Epithelial cell of esophagus (primary cell): ENCODE measurements at regions not wholly inside any gene's neighbourhood (a gene's known extent, or its start where the extent isn't known, plus 50 kb on each side); places are given as distances from the start of the nearest gene placed in this dataset.

ENCODE experiments used
- DNase-seq: peaks from one replicate; pipeline ENCODE4 v3.0.0; 2010; ENCODE audit warnings: low read depth
- H3K4me3 ChIP-seq: 2 replicates; pipeline ENCODE4 v1.5.1; 2011; ENCODE audit warnings: mild to moderate bottlenecking, low read length, control low read depth
- CTCF ChIP-seq: IDR thresholded peaks from 2 replicates; pipeline ENCODE4 v1.5.1; 2011; ENCODE audit warnings: low read depth, mild to moderate bottlenecking, low read length, control low read depth, inconsistent platforms; ENCODE audit not compliant: insufficient read depth; ENCODE audit errors: missing control alignments

DNA sequence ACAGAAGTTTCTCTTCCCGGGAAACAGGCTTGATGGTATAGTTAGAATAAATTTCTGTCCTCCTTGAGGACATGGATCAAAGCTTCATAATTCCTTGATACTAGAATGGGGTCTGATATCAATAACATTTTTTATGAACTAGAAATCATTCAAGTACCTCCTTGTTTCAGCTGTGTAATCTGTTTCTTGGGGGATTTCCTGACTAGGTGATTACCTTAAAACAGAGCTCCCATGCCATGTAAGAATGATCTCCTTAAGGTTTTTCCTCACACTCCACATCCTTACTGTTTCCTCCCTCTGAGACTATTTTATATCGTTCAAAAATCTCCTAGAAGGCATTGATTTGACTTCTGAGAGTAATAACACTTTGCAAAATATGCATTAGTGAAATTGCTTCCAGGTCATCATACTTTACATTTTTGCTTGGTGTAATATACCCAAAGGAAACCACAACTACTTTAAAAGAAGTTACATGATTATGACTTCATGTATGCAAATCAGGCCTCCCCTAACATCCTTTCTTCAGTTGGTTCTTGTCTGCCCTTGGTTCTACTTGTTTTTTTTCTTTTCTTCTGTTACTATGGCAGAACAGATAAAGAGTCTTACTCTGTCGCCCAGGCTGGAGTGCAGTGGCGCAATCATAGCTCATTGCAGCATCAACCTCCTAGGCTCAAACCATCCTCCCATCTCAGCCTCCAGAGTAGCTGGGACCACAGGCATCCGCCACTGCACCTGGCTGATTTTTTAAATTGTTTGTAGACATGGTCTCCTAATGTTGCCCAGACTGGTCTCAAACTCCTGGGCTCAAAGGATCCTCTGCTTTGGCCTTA, 388.8 kb downstream of the ZFHX3 start:
- H3K4me3 ChIP-seq, result no peak overlapping the region
- TF ChIP-seq CTCF, result no peak
- no peak for DNase-seq

DNA sequence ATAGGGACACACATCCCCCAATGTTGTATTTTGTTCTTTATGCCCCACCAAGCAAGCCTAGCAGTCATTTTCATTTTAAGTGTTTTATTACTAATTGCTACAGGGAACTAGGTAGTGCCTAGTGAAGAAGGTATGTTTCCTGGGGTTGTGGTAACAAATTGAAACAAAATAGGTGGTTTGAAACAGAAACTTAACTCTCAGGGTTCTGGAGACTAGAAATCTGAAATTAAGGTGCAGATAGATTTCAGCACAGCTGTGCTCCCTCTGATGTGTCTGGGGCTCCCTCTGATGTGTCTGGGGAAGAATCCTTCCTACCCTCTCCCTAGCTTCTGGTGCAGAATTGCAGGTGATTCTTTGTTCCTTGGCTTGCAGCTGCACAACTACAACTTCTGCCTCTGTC, 390.1 kb downstream of the ZFHX3 start:
- TF ChIP-seq CTCF, result no peak

GRCh38 chr16:72657164-72657563, 390.8 kb downstream of the ZFHX3 start:
- no peak overlapping the region for H3K4me3 ChIP-seq
- DNase-seq, result no peak
- no peak for TF ChIP-seq CTCF

More for the DNA sequence above, 390.1 kb downstream of the ZFHX3 start:
- DNase-seq, result no peak
- H3K4me3 ChIP-seq, result no peak overlapping the region

GRCh38 chr16:72654535-72654934, 393.4 kb downstream of the ZFHX3 start:
- no peak overlapping the region for H3K4me3 ChIP-seq
- no peak for TF ChIP-seq CTCF
- no peak for DNase-seq

- no peak for DNase-seq
- no peak for TF ChIP-seq CTCF
- no peak overlapping the region for H3K4me3 ChIP-seq
Observed at GRCh38 chr16:72649254-72649944, 398.5 kb downstream of the ZFHX3 start.

DNA sequence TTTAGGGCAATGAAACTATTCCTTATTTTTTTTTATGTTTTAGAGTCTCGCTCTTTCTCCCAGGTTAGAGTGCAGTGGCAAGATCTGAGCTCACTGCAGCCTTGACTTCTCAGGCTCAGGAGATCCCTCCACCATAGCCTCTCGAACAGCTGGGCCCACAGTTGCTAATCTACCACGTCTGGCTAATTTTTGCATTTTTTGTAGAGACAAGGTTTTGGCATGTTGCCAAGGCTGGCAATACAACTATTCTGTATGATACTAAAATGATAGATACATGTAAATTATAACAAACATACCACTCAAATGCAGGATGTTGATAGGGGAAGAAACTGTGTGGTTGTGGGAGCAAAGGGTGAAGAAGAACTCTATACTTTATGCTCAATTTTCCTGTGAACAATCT, 401.3 kb downstream of the ZFHX3 start:
- TF ChIP-seq CTCF, result no peak
- no peak overlapping the region for H3K4me3 ChIP-seq
- no peak for DNase-seq
